ENCODE measurements at regions not wholly inside any gene's neighbourhood (a gene's known extent, or its start where the extent isn't known, plus 50 kb on each side); places are given as distances from the start of the nearest gene placed in this dataset.

DNA sequence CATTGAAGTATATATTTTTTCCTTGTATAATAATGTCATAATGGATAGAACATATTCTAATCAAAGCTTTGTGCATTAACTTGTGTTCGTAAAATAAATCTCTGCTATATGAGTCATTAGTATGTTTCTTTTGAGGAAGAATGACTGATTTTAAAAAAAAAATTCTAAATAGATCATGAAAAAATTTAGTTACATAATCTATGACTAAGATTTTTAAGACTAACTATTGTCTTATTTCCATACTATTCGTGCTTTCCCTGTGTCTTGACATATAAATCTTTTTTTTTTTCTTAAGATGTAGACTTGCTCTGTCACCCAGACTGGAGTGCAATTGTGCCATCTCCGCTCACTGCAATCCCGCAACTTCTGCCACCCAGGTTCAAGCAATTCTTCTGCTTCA lies 226.1 kb downstream of the DSEL start:
- DNase-seq (ENCODE audit: low spot score): no peak

- no peak for DNase-seq (ENCODE audit: low spot score)
These were observed 230.9 kb downstream of the DSEL start for GRCh38 chr18:67285583-67285982.

GRCh38 chr18:67282796-67283195 lies 233.7 kb downstream of the DSEL start:
- no peak for DNase-seq (ENCODE audit: low spot score)

DNA sequence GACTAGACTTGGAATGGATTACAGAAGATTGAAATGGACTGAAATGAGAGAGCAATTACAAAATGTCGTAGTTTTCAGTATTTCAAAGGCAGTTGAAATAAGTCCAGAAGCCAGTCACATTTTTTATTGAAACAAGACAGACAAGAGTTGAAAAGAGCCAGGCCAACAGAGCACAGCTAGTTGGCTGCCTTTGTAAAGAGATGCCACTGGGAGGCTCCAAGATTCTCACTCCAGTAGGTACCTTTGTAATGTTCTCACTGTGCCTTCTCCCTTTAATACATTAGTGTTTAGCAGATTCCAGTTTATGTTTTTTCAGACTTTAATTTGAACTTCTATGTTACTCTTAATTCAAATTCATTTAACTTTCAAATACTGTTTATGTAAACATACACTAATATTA lies 234.8 kb downstream of the DSEL start:
- DNase-seq (ENCODE audit: low spot score): no peak

DNA sequence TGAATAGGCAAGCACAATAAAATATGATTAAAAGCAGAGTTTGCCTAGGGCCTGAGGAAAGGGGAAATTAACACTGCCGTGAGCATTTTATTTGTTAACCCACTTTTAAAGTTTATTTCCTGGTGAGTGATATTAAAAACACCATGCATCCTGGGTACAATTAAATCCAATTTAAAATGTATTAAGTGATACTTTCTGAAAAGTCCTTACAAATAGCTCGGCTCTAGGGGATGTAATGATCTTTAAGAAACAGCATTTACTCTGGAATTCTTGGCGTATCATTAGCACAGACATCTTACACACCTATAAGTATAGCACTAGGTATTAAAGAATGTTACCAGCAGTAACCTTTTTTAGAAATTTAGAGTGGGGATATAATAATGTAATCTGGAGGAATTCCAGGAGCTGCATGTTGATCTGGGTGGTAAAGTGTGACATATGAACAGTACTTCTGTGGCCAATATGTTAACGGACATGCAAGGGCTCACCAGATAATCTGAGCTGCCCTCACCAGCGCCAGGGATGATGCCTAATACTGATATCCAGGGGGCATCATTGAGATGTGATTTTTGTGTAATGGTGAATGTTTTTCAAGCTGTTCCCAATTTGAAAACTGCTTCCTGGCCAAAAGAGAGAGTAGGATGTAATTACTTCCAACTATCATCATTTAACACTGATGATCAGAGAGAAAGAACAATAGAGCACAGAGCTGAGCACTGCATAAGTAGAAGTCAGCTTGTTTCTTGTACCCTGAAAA lies 235.9 kb downstream of the DSEL start:
- no peak for DNase-seq (ENCODE audit: low spot score)

- no peak for DNase-seq (ENCODE audit: low spot score)
These were observed 236.5 kb downstream of the DSEL start for GRCh38 chr18:67279988-67280387.

GRCh38 chr18:67278984-67279383 lies 237.5 kb downstream of the DSEL start:
- no peak for DNase-seq (ENCODE audit: low spot score)

DNA sequence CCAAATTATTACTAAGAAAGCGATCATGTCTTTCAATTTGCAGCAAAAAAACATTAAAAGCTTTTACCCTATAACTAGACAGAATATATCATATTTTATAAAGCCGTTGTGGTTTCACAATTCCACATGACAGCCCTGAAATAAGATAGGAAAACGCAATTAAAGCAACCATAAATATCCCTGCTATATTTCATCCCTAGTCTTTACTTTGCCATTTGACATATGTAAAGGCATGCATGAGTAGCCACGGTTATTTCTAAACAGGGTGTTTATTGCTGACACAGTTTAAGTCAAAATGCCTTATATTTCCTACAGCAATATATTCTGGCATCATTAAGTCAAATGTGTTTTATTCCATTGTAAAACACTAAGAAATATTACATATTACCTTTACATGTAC lies 239.9 kb downstream of the DSEL start:
- no peak for DNase-seq (ENCODE audit: low spot score)

- DNase-seq (ENCODE audit: low spot score): no peak
These were observed 243.2 kb downstream of the DSEL start for GRCh38 chr18:67273288-67273687.

DNA sequence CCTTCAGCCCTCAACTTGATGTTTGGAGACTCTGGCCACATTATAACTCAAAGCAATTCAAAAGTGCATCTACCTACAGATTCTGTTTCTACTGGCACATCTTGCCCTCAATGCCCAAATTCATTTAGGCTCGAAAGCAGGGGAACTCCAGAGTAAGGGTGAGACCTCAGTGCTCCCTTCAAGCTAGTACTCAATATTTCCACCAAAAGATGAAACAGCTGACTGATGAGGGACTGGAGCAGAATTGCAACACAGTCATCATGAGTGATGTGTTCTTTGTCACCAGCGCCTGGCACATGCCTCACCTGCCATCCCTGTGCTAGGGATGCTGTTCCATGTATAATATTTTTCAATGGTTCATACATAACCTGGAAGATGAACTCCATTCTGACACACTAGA lies 247.3 kb downstream of the DSEL start:
- no peak for DNase-seq (ENCODE audit: low spot score)

- DNase-seq (ENCODE audit: low spot score): no peak
These were observed 248.0 kb downstream of the DSEL start for GRCh38 chr18:67268530-67268929.

DNA sequence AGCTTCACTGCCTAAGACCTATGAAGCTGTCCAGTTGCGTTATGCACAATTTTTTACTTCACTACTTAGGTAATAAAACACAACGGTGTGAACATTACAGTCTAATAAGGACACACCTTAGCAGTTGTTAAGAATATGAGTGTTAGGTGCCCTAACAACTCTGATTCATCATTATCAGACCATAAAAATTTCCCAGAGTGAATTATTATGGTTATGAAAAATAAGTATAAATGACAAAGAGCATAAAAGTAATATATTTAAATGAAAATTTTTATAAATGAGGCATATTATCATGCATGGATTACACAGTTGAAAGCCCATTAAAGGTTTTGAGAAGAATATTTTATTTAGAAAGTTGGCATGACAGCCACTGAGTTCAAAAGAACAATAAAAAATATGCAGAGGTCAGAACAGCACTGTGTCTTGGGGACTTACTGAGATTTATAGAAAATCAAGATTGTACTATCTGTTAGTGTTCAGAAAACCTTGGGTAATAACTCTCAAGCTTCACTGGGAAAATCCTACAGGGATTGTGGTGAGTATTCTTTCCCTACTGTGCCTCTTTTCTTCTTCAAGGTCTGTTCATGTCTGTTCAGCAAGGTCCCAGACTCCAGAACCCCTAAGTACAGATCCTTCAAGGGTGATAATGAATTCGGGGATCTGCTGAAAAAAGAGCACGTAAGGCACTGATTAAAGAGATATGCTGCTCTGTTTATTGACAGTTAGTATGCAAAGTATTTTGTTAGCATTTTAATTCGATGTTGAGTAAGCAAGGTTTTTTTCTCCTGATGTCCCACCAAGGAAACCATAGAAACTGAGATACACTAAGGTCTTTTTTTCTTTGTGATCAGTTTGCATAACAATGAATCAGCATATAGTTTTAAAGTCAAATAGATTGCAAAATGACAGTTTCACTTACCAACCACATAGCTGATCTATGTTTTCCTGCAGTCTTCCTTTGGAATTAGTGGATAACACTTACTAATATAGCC lies 250.0 kb downstream of the DSEL start:
- DNase-seq (ENCODE audit: low spot score): no peak

DNA sequence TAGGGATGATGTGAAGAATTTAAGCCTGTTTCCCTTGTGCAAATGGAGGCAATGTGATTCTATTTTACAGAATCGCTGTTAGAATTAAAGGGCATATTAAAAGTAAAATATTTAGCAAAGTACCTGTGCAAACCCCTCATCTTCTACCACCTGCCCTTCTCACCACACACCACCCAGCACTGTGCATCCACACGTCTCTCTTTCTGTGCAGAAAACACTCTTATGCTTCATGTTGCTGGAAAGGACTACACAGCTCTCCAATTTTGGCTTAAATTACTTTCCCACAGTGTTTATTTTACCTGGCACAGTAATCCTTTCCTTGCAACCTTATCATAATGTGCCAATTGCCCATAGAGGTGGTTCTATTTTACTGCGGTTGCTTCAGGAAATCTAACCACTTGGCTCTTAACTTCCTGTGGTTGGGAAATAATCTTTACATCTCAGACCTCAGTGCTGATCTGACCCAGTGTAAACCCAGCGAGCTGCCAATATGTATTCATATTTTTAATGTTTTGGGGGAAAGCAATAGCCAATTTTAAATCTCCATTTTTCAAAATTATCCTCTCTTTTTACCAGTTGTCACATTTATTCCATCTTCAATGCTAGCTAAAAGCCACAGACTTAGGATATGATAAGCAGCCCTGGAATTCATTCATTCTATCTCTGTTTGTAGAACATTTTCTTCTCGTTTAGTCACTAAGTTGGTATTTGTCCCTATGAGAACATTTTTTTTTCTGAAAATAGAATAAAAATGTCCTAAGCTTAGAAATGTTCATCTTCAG lies 250.9 kb downstream of the DSEL start:
- DNase-seq (ENCODE audit: low spot score): peak; percentile 27

DNA sequence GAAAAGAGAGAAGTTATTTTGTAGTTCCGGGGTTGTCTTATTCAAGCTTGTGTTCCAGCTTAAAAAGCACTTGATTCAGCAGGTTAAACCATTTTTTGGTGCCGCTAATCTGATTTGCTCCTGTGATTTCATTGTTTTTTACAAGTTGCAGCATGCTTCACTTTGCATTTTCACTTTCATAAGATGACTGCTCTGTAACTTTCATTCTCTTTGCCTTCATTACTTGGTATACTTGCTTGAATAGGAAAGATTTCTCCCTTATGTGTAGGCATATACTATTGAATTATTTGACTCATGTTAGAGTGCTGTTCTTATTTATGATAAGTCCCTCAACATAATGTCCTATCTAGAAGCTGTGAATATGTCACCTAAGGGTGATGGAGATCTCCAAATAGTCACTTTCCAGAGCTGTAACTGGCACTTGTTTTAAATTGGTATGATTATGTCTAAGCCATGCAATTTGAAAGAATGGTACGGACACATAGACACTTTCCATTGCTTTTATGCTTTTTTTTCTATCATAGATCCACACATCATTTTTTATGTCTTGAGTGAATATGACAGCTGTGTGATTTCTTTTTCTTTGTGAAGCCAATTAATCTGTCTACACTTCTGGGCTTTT lies 254.5 kb downstream of the DSEL start:
- no peak for DNase-seq (ENCODE audit: low spot score)

GRCh38 chr18:67260841-67261240 lies 255.7 kb downstream of the DSEL start:
- DNase-seq (ENCODE audit: low spot score): no peak

DNA sequence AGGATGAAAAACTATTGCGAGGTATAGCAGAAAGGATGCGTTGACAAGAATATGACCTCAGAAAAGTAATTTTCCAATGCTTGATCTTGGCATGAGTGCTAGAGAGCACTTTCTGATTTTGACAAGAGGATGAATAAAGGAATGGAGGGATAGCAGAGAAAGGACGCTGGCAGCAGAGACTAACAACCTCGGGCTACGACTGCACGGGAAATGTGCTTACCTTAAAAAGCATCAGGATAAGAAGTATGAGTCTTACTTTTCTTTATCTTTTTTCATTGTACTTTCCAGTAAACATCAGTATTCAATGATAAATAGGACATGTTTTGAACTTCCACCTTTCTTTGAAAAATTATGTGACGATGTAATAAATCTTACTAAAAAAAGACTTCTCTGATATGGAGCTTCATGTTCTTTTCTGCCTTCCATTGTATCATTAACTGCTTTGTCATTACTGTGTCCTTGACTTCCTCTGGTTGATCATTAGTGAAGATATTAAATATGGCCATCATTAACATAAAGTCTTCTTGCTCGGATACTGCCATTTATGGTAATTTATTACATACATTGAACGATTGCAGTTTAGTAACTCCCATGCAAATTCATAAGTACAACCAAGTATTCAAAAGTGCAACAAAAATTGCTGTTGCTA lies 265.6 kb downstream of the DSEL start:
- no peak for DNase-seq (ENCODE audit: low spot score)

DNA sequence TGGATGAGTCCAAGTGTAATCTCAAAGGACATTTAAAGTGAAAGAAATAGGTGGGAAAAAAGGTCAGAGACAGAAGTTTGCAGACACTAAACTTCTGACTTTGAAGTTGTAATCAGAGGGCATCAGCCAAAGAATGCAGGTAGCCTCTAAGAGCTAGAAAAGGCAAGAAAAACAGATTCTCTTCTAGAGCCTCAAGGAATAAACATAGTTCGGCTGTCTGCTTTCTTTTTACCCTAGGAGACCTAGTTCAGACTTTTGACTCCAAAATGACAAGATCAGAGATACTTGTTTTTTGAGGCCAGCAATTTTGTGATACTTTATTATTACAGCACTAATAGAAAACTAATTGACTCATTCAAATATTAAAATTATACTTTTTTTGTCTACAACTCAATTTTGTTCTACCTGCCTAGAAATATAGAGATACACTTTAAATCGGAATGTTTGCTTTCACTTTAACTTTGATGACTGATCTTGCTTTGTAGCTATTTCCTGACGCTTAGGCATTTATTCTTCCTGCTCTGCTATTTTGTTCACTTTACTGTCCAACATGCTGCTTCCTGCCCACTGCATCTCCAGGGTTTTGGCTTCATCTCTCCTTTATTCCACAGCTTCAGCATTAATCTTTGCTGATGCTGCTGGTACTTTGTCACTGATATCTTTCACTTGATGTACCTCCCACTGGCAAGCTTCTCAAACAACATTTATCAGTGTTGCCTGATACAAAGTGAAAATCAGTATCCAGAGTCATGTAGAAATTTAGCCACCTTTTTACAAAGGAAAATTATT lies 272.5 kb downstream of the DSEL start:
- DNase-seq (ENCODE audit: low spot score): peak; percentile 10

GRCh38 chr18:67242001-67242400 lies 274.5 kb downstream of the DSEL start:
- no peak for DNase-seq (ENCODE audit: low spot score)

GRCh38 chr18:67241299-67241698 lies 275.2 kb downstream of the DSEL start:
- no peak for DNase-seq (ENCODE audit: low spot score)

GRCh38 chr18:67239826-67240225 lies 276.7 kb downstream of the DSEL start:
- DNase-seq (ENCODE audit: low spot score): no peak

DNA sequence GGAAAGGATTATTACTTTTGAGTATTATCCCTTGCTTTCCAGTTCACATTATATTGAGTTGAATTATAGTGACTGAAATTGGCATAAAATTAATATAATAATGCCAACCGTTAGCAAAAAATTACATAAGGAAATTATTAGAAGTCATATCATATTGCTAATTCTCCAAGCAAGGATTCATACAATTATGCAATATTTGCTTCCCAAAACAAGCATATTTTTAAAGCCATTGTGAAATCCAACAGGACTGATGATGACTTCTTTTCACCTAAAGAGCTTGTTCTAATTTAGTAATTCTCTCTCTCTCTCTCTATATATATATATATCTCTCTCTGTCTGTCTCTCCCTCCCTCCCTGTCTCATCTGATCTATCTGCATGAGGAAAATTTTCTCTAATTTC lies 283.5 kb downstream of the DSEL start:
- no peak for DNase-seq (ENCODE audit: low spot score)
